GM18907 (cell line): ENCODE measurements at regions not wholly inside any gene's neighbourhood (a gene's known extent, or its start where the extent isn't known, plus 50 kb on each side); places are given as distances from the start of the nearest gene placed in this dataset.

ENCODE experiments used
- ATAC-seq: cut with Tn5 transposase; IDR thresholded peaks from one replicate; pipeline ENCODE4 v1.9.1; 2021; ENCODE audit warnings: mild to moderate bottlenecking, moderate library complexity; ENCODE audit not compliant: unreplicated experiment

DNA sequence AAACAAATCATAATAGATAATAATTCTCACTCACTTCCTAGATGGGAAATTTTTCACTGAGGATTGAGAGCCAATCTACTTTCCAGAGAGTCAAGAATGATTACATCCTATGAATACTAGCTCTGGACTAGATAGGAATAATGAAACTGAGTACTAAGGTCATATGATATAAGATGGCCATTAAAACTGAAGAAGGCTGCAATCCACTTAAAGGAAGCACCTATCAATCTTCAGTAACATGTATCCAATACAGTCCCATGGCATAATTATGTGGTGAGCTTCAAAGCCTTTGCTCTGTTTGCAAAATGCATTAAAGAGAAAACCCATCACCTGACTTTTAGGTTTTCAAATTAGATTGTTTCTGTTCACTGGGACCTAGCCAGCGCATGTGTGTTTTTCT is 398.0 kb upstream of the MEIS1 start:
- ATAC-seq, result no peak

GRCh38 chr2:66034467-66034866 is 400.5 kb upstream of the MEIS1 start:
- ATAC-seq, result no peak

DNA sequence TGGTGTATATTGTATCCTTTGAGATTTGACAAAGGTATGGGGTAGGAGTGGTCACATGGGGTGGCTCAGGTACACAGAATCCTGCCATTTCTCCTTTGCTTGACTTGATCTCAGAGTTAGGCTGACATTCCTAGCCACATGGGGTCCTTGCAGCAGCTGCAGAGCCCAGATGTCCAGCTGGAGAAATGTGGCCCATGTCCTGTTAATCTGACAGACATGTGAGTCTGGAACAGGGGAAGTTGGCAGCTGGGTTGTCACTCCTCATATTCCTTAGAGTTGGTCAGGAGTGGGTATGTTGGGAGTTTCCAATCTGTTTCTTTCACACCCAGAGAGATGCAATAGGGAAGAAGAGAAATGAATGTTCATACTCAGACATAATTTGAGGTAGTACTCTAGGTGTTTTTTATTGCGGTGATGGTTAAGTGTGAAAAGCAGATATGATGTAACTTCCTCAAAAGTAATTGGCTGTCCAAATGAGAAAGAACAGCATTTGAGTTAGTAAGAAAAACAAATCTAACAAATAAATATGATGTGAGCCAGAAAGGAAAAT is 402.6 kb upstream of the MEIS1 start:
- no peak for ATAC-seq

GRCh38 chr2:66031236-66031635 is 403.7 kb upstream of the MEIS1 start:
- ATAC-seq, result no peak

DNA sequence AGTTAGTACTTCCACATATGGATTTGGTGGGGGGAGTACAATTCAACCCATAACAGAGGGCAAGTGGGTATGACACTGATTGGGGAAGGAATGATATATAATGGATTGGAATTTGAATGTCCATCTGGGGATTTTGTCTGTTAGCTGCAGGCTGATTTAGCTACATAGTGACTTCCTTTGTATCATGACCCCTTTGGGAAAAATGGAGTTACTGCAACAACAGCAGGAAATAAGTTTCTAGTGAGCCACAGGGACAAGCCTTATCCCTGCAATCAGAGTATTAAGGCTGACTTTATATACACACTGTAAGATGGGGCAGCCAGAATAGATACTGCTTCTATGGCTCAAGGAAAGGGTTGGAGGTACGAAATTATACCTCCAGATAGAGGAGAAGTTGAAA is 404.4 kb upstream of the MEIS1 start:
- no peak for ATAC-seq

DNA sequence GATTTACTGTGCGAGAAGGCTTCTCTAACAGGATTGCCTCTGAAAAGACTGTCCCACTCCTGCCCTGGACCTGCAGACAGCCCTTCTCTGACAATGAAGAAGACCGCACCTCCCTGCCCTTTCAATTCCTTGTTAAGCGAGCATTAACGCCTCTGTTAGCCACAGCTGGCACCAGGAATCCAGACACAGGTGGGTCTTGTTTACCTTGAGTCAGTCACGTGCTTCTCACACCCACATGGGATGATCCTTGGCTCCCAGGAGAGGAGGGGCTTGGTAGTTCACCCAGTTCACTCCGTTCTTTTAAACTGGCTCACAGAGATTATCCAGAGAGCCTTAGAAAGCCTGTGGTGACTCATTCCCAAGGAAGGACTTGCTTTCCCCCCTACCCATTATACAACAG is 410.5 kb upstream of the MEIS1 start:
- ATAC-seq, result no peak

DNA sequence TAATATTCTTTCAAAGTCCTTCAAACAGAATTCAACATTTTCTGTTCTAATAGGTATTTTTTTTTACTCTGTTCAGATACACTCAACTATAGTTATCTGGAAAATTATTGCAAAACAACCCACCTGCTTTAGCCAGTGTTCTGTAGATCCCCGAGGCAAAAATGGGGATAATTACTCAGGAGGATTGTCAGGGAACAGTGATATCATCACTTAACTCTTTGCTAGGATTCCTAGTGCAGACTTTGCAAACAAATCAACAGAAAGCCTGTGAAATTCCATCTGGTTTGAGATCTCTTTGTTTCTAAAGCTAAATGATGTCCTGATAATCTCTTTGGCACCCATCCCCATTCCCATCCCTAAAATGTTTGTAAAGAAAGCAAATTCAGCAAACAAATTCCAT is 413.6 kb upstream of the MEIS1 start:
- ATAC-seq, result no peak

GRCh38 chr2:66017763-66018162 is 417.2 kb upstream of the MEIS1 start:
- no peak for ATAC-seq

DNA sequence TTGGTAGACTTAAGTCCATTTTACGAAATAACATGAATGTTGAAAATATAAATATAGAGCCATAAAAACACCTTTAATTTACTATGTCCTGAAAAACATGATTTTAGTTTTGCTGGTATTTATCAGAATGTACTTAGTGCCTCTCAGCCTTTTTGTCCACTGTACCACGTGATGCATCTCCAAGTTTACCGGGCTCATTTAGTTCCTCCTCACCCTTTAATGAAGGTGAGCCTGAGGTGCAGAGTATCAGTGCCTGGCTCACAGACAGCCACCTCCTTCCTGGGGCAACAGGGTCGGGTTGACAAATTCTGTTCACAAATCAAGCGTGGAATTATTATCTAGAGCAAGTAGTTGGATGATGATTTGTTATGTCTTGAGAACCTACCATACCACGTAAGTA is 420.5 kb upstream of the MEIS1 start:
- ATAC-seq, result no peak

DNA sequence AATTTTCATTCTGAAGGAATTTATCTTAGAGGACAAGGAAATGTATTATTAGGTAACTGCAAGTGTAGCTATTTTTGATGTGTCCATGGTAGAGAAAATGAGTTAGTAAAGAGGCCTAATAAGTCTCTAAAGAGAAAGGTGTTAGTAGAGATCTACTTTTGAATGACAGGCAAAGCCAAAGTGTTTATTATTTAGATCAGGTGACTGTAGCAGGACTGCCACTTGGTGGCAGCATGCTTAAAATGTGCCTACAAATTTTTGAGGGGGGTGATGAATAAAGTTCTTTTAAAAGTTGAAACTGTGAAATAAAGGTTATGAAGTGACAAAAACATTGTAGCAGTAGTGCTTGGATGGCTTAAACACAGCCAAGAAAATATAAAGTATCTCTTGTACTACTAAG is 421.5 kb upstream of the MEIS1 start:
- ATAC-seq, result no peak

DNA sequence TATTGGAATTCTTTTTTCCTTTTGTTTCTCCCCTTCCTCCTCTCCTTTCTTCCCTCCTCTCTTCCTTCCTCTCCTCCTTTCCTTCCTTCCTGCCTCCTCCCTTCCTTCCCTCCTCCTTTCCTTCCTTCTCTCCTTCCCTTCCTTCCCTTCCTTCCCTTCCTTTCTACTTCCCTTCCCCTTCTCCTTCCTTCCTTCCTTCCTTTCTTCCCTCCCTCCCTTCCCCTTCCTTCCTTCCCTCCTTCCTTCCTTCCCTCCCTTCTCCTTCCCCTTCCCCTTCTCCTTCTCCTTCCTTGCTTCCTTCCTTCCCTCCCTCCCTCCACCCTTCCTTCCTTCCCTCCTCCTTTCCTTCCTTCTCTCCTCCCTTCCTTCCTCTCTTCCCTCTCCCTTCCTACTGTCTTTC is 431.0 kb upstream of the MEIS1 start:
- no peak for ATAC-seq

DNA sequence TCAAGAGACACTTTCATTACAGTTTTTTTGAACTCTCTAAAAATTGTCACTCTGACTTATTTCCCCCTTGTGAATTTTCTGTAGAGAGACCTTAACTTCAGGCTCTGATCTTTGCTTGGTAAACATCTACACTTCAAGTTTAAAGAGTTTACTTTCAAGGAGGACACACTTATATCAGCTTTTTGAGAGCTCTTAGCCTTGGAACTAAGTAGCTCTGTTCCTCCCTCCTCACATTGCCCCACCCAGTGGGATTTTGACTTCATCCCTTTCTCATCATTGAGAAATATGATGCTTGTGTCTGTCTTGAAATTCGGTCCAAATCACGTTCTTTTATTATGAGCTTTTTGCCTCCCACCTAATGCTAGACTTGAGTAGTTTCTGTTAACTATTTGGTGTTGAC is 433.4 kb upstream of the MEIS1 start:
- ATAC-seq, result no peak

- ATAC-seq, result no peak
Observed at GRCh38 chr2:66000901-66001300, 434.0 kb upstream of the MEIS1 start.

- ATAC-seq, result no peak
Observed at GRCh38 chr2:65999796-66000195, 435.1 kb upstream of the MEIS1 start.

DNA sequence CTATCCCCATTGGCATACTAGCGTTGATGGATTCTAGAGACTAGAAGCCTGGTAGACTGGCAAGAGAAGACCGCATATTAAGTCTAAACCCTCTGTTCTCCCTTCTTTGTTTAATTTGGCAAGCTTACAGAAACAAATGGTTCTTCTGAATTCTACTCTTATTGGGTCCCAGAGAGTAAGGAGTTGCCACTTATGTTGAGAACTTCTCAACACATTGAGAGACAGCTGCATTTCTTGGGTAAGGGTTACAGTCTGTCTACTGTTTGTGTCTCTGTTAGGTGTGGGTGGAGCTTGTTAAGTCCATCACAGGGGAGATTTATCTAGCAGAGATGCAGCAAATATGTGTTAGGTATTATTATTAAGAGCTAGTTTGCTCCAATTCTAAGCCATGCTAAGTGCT is 435.8 kb upstream of the MEIS1 start:
- ATAC-seq, result no peak

DNA sequence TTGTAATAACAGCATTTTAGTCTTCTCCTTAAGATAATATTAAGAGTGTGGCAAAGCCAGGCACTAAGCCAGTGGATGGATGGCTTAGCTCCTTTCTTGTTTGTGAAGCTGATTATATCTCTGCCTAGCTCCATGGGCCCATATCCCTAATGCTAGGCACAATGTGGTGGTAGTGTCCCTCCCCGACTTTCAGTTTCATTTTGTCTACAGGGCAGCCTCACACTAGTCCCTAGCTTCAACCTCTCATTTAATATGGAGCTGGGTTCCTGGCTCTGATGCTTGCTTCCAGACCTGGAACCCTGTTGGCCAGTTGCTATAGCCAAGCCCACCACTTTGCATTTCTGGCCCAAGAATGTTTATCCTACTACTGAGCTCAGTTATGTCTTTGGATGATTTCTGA is 437.0 kb upstream of the MEIS1 start:
- ATAC-seq, result no peak

GRCh38 chr2:65992198-65992554 is 442.7 kb upstream of the MEIS1 start:
- ATAC-seq, result no peak

GRCh38 chr2:65991381-65992197 is 443.3 kb upstream of the MEIS1 start:
- no peak for ATAC-seq

DNA sequence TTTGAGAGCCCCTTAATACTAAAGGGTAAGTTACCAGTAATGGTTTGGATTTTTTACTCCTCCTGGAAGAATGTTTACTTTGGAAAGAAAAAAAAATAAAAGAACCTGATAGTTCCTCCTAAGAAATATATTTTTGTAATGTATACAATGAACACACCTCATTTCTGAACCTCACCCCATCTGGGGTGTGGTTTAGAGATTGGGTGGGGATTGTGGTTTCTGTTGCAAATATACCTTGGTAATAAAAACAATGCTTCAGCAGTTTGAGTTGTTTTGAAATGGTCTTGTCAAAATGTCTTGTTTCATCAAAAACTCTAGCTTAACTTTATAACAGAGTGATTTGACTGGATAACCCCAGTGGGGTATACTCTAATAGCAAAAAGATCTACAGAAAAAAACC is 448.9 kb upstream of the MEIS1 start:
- ATAC-seq, result no peak

DNA sequence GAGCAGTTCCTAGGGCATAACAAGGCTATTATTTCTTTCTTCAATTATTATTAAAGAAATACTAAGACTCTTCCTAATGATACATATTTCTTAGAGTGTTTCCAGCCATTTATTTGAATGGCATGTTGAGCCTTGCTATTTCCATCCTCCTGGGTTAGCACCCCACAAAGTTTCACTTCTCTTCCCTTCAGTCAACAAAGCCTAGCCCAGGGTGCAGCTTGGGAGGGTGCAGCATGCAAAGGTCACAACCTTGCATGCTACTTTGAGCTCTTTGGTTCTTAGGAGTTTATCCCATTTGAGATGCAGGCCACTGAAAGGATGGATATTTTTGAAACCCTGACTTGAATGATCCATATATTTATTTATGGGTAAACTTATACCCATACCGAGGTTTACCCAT is 454.4 kb upstream of the MEIS1 start:
- no peak for ATAC-seq

DNA sequence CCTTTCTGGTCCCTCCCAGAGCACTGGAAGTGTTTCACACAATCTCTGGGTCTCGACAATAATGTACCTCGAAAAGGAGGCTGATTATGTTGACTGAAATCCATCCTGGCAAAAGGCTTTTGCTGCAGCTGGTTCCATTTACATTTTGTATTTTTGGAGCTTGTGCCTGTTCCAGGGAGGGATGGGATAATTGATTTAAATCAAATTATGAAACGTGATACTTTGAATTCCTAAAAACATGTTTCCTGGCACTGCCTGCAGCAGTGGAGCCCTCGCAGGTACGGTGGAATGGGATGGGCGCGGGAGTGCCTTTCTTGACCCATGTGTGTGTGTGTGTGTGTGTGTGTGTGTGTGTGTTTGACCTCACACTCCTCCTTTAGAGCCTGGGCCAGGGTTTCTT is 455.5 kb upstream of the MEIS1 start:
- ATAC-seq, result no peak

- ATAC-seq, result no peak
Observed at GRCh38 chr2:65974067-65974723, 460.7 kb upstream of the MEIS1 start.

GRCh38 chr2:65969161-65969560 is 465.8 kb upstream of the MEIS1 start:
- no peak for ATAC-seq
